IMR-90 (cell line): ENCODE measurements at regions not wholly inside any gene's neighbourhood (a gene's known extent, or its start where the extent isn't known, plus 50 kb on each side); places are given as distances from the start of the nearest gene placed in this dataset.
A peak's percentile ranks its signal among the peaks of the same experiment; 100 is the strongest.

Experiments used
- ATAC-seq: fragments of 200-7000 bp; cut with Tn5 transposase; 2 replicates; pipeline ENCODE4 v1.9.1; 2020; ENCODE audit warnings: low read depth, mild to moderate bottlenecking, moderate library complexity
- BruUV-seq: library from RNA; stranded (reverse); fragments of 400-500 nt; replicated peaks from 2 replicates; lab custom pipeline; 2021; lab: Mats Ljungman, UMichigan
- CTCF ChIA-PET: fragments of 300-600 bp; formaldehyde crosslinking; extraction: SDS; loops from one replicate; lab custom pipeline; 2021; ENCODE audit warnings: antibody characterized with exemption; lab: Yijun Ruan, JAX
- POLR2A ChIA-PET: fragments of 300-600 bp; sonication (Branson Sonifier 250); formaldehyde crosslinking; loops from one replicate; lab custom pipeline; 2022; ENCODE audit warnings: antibody characterized with exemption; ENCODE audit not compliant: unreplicated experiment; lab: Charles Lee
- DNase-seq: peaks from one replicate; pipeline ENCODE4 v3.0.0; 2013
- H2AFZ ChIP-seq: replicated peaks from 2 replicates; pipeline ENCODE3; 2013; ENCODE audit warnings: low read length, mild to moderate bottlenecking; ENCODE audit not compliant: poor library complexity
- H2AK5ac ChIP-seq: 2 replicates; pipeline ENCODE4 v1.6.1; 2013; ENCODE audit warnings: low read depth, low read length, inconsistent platforms
- H2AK9ac ChIP-seq: replicated peaks from 2 replicates; pipeline ENCODE3; 2013; ENCODE audit warnings: mild to moderate bottlenecking, low read depth, low read length, moderate library complexity; ENCODE audit not compliant: poor library complexity
- H2BK120ac ChIP-seq: 2 replicates; pipeline ENCODE4 v1.6.1; 2013; ENCODE audit warnings: low read depth, low read length, inconsistent platforms
- H2BK15ac ChIP-seq: 3 replicates; pipeline ENCODE4 v1.6.1; 2013; ENCODE audit warnings: low read depth, low read length, inconsistent platforms
- H2BK20ac ChIP-seq: 2 replicates; pipeline ENCODE4 v1.6.1; 2013; ENCODE audit warnings: low read depth, mild to moderate bottlenecking, inconsistent platforms, low read length, moderate library complexity
- H2BK5ac ChIP-seq: 2 replicates; pipeline ENCODE4 v1.6.1; 2013; ENCODE audit warnings: mild to moderate bottlenecking, low read depth, low read length, inconsistent platforms; ENCODE audit not compliant: poor library complexity, severe bottlenecking
- H3K14ac ChIP-seq: replicated peaks from 2 replicates; pipeline ENCODE4 v1.6.1; 2013; ENCODE audit warnings: low read depth, low read length, inconsistent platforms
- H3K18ac ChIP-seq: 2 replicates; pipeline ENCODE4 v1.6.1; 2013; ENCODE audit warnings: low read depth, low read length, control low read depth
- H3K23ac ChIP-seq: 2 replicates; pipeline ENCODE4 v1.6.1; 2013; ENCODE audit warnings: low read depth, low read length, inconsistent platforms
- H3K27ac ChIP-seq: 2 replicates; pipeline ENCODE4 v1.5.1; 2013; ENCODE audit warnings: mild to moderate bottlenecking, control low read depth, low read length; ENCODE audit not compliant: insufficient read depth
- H3K27me3 ChIP-seq: 2 replicates; pipeline ENCODE4 v1.6.1; 2013; ENCODE audit warnings: low read length; ENCODE audit not compliant: control insufficient read depth, insufficient read depth
- H3K36me3 ChIP-seq: 2 replicates; pipeline ENCODE4 v1.6.1; 2013; ENCODE audit warnings: low read length, mixed read lengths; ENCODE audit not compliant: control insufficient read depth, insufficient read depth
- H3K4ac ChIP-seq: 2 replicates; pipeline ENCODE4 v1.6.1; 2013; ENCODE audit warnings: low read depth, low read length, inconsistent platforms
- H3K4me1 ChIP-seq: 2 replicates; pipeline ENCODE4 v1.6.1; 2013; ENCODE audit warnings: low read length, mixed read lengths; ENCODE audit not compliant: control insufficient read depth, insufficient read depth
- H3K4me2 ChIP-seq: 2 replicates; pipeline ENCODE4 v1.6.1; 2013; ENCODE audit warnings: low read depth, mild to moderate bottlenecking, control low read depth, low read length, moderate library complexity
- H3K4me3 ChIP-seq: 2 replicates; pipeline ENCODE4 v1.5.1; 2013; ENCODE audit warnings: low read depth, mild to moderate bottlenecking, control low read depth, low read length, moderate library complexity; ENCODE audit not compliant: insufficient read depth
- H3K56ac ChIP-seq: 2 replicates; pipeline ENCODE4 v1.6.1; 2013; ENCODE audit warnings: low read length, inconsistent platforms; ENCODE audit not compliant: insufficient read depth; ENCODE audit errors: extremely low read depth
- H3K79me1 ChIP-seq, 2 experiments: 2 replicates each; pipeline ENCODE4 v1.6.1; 2013; ENCODE audit warnings: low read length in 2 of 2, inconsistent platforms in 1 of 2, low read depth in 1 of 2
- H3K9ac ChIP-seq: 2 replicates; pipeline ENCODE4 v1.6.1; 2013; ENCODE audit warnings: low read depth, low read length, control low read depth
- H3K9me1 ChIP-seq: 2 replicates; pipeline ENCODE4 v1.6.1; 2013; ENCODE audit warnings: low read length, inconsistent platforms; ENCODE audit not compliant: insufficient read depth
- H3K9me3 ChIP-seq: 2 replicates; pipeline ENCODE4 v1.6.1; 2013; ENCODE audit warnings: low read length; ENCODE audit not compliant: control insufficient read depth, insufficient read depth
- H4K20me1 ChIP-seq: 2 replicates; pipeline ENCODE4 v1.6.1; 2013; ENCODE audit warnings: low read length, inconsistent platforms; ENCODE audit not compliant: insufficient read depth
- H4K5ac ChIP-seq: 2 replicates; pipeline ENCODE4 v1.6.1; 2013; ENCODE audit warnings: mild to moderate bottlenecking, low read depth, low read length, control low read depth
- H4K8ac ChIP-seq, 2 experiments: 2 replicates each; pipeline ENCODE4 v1.6.1; 2013; ENCODE audit warnings: low read depth in 2 of 2, low read length in 2 of 2, control low read depth in 1 of 2, inconsistent platforms in 1 of 2
- H4K91ac ChIP-seq: 2 replicates; pipeline ENCODE4 v1.6.1; 2013; ENCODE audit warnings: low read depth, low read length, inconsistent platforms; ENCODE audit not compliant: insufficient read depth
- CEBPB ChIP-seq: IDR thresholded peaks from 2 replicates; pipeline ENCODE4 v1.6.1; 2012; ENCODE audit warnings: low read depth, low read length, improper control_type of control experiment
- MXI1 ChIP-seq: IDR thresholded peaks from 2 replicates; pipeline ENCODE4 v1.6.1; 2012; ENCODE audit warnings: low read depth, mild to moderate bottlenecking, low read length, moderate library complexity, borderline replicate concordance
- NFE2L2 ChIP-seq: fragments of 150-350 bp; IDR thresholded peaks from 2 replicates; pipeline ENCODE4 v1.6.1; 2016; ENCODE audit warnings: low read depth, mild to moderate bottlenecking, low read length
- RAD21 ChIP-seq: IDR thresholded peaks from 2 replicates; pipeline ENCODE4 v1.6.1; 2012; ENCODE audit warnings: low read length, improper control_type of control experiment
- WGBS, 2 experiments: methylation state at CpG; one replicate each; pipeline versions ENCODE4 v1.1.5 to v1.1.7; 2013; ENCODE audit warnings: missing lambda C conversion rate in 2 of 2; ENCODE audit not compliant: insufficient read length in 1 of 2; ENCODE audit errors: extremely low coverage in 2 of 2; 5-methylcytosine and 5-hydroxymethylcytosine counted together
- dilution Hi-C: fragments of 300-500 bp; cut with HindIII; formaldehyde crosslinking; loops from one replicate; pipeline ENCODE4 v1.14.3; 2018; ENCODE audit warnings: low sequenced_read_pairs; ENCODE audit not compliant: unreplicated experiment
- in situ Hi-C: fragments of 300-500 bp; cut with MboI; formaldehyde crosslinking; loops from 3 replicates; pipeline ENCODE4 v1.14.3; 2019; ENCODE audit warnings: low sequenced_read_pairs, inconsistent platforms, mixed read lengths
- intact Hi-C: fragments of 100-400 bp; cut with micrococcal nuclease; formaldehyde crosslinking; loops from 2 replicates; pipeline ENCODE4 v1.10.0; 2022
- TF ChIP-seq, protein P1 (sequence below): conservative IDR thresholded peaks from 2 replicates; pipeline ENCODE4 v1.5.1; 2012; ENCODE audit warnings: mild to moderate bottlenecking, low read depth, low read length, improper control_type of control experiment

DNA sequence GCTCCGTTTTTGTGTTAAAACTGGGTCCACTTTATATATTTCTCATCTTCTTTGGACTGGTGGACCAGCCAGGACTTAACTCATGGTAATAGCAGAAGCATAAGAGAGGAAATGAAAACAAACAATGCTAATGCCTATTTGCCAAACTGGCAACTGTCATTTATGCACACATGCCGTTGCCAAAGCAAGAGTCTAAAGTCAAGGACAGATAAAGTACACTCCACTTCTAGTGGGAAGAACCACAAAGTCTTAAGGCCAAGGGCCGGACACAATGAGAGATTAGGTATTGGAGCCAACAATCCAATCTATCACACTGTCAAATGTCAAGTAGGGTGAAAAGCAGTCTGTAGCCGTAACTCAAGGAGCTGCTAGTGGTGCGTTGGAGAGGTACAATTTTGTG is 157.7 kb downstream of the LYPLAL1 start:
- no peak overlapping the region for H4K91ac ChIP-seq
- no peaks in the 10 kb centered on the region; the same call in 1 of the 2 replicates for H3K9me1 ChIP-seq
- BruUV-seq, result no TSS peak
- no peak overlapping the region; the same call in 1 of the 2 replicates for H2AK5ac ChIP-seq
- no peak overlapping the region for H3K4me2 ChIP-seq
- H3K14ac ChIP-seq, result no peak overlapping the region
- H2AFZ ChIP-seq, result no peak overlapping the region
- ChIA-PET POLR2A (no interaction called here), CTCF (no interaction called here)
- dilution Hi-C loops, result no loop called here
- H3K36me3 ChIP-seq, result peaks cover 2% of the 10 kb centered on the region; the same call in 1 of the 2 replicates
- intact Hi-C loops, result no loop called here
- DNase-seq, result no peak
- no CpG with 5 or more reads among the region's 5 CpGs for WGBS, 2 experiments
- no peak for ATAC-seq
- H3K9me3 ChIP-seq, result no peaks in the 10 kb centered on the region
- H2BK15ac ChIP-seq, result 0 out of 3 replicates have a peak overlapping the region, but pooled peaks have one; percentile 18
- no peak overlapping the region for H2BK20ac ChIP-seq
- H3K23ac ChIP-seq, result no peak overlapping the region
- no peak overlapping the region for H3K56ac ChIP-seq
- H3K18ac ChIP-seq, result no peak overlapping the region
- no peak overlapping the region for H2AK9ac ChIP-seq
- H3K27ac ChIP-seq, result no peak overlapping the region
- H3K4ac ChIP-seq, result no peak overlapping the region
- H4K8ac ChIP-seq, result no peak overlapping the region
- H2BK120ac ChIP-seq, result no peak overlapping the region
- H3K4me3 ChIP-seq, result no peak overlapping the region
- no peaks in the 10 kb centered on the region for H3K4me1 ChIP-seq
- no peaks in the 10 kb centered on the region for H4K20me1 ChIP-seq
- H4K5ac ChIP-seq, result no peak overlapping the region
- no peaks in the 10 kb centered on the region for H3K79me1 ChIP-seq
- TF ChIP-seq, protein P1, sequence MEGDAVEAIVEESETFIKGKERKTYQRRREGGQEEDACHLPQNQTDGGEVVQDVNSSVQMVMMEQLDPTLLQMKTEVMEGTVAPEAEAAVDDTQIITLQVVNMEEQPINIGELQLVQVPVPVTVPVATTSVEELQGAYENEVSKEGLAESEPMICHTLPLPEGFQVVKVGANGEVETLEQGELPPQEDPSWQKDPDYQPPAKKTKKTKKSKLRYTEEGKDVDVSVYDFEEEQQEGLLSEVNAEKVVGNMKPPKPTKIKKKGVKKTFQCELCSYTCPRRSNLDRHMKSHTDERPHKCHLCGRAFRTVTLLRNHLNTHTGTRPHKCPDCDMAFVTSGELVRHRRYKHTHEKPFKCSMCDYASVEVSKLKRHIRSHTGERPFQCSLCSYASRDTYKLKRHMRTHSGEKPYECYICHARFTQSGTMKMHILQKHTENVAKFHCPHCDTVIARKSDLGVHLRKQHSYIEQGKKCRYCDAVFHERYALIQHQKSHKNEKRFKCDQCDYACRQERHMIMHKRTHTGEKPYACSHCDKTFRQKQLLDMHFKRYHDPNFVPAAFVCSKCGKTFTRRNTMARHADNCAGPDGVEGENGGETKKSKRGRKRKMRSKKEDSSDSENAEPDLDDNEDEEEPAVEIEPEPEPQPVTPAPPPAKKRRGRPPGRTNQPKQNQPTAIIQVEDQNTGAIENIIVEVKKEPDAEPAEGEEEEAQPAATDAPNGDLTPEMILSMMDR, result no peak
- no peak for TF ChIP-seq NFE2L2
- TF ChIP-seq MXI1, result no peak
- TF ChIP-seq RAD21, result no peak
- no peak for TF ChIP-seq CEBPB
- no peaks in the 10 kb centered on the region for H3K27me3 ChIP-seq
- no peak overlapping the region for H3K9ac ChIP-seq
- no peak overlapping the region for H2BK5ac ChIP-seq
- in situ Hi-C loops, result no loop called here
